Endothelial cell of umbilical vein (primary cell): ENCODE measurements at regions not wholly inside any gene's neighbourhood (a gene's known extent, or its start where the extent isn't known, plus 50 kb on each side); places are given as distances from the start of the nearest gene placed in this dataset.

Experiments used
- BruUV-seq: library from RNA; stranded (reverse); fragments of 400-500 nt; replicated peaks from 2 replicates; lab custom pipeline; 2021; lab: Mats Ljungman, UMichigan
- CTCF ChIA-PET: fragments of 300-600, 350-600 bp; sonication (Branson Sonifier 250); formaldehyde crosslinking; loops from one replicate; lab custom pipeline; 2021; ENCODE audit warnings: antibody characterized with exemption, inconsistent platforms; lab: Charles Lee
- POLR2A ChIA-PET: fragments of 300-600, 350-600 bp; sonication (Branson Sonifier 250); formaldehyde crosslinking; loops from one replicate; lab custom pipeline; 2021; ENCODE audit warnings: antibody characterized with exemption, inconsistent platforms; lab: Charles Lee
- DNase-seq: peaks from one replicate; pipeline ENCODE4 v3.0.0-alpha.2; 2011; ENCODE audit warnings: low read depth, low spot score
- FAIRE-seq: peaks from 2 replicates; lab custom pipeline; 2011; peaks lifted over from hg19 to GRCh38; lab: Jason Lieb, UNC
- H2AFZ ChIP-seq: 2 replicates; pipeline ENCODE4 v1.6.0; 2012; ENCODE audit warnings: low read depth, low read length, control low read depth, inconsistent platforms
- H3K27ac ChIP-seq: 2 replicates; pipeline ENCODE4 v1.5.1; 2011; ENCODE audit warnings: low read depth, mild to moderate bottlenecking, control low read depth, low read length, moderate library complexity; ENCODE audit not compliant: insufficient read depth
- H3K27me3 ChIP-seq, 2 experiments: 2 replicates each; pipeline versions ENCODE4 v1.6.0 to v1.6.1; 2011; ENCODE audit warnings: low read length in 2 of 2, mixed read lengths in 1 of 2; ENCODE audit not compliant: control insufficient read depth in 2 of 2, insufficient read depth in 2 of 2
- H3K36me3 ChIP-seq, 2 experiments: 2 replicates in 1 of 2; 3 replicates in 1 of 2; pipeline ENCODE4 v1.5.1; 2011; ENCODE audit warnings: low read length in 2 of 2, mild to moderate bottlenecking in 1 of 2, moderate library complexity in 1 of 2; ENCODE audit not compliant: control insufficient read depth in 2 of 2, insufficient read depth in 2 of 2; ENCODE audit errors: extremely low read depth in 1 of 2
- H3K4me1 ChIP-seq: 3 replicates; pipeline ENCODE4 v1.5.1; 2011; ENCODE audit warnings: mild to moderate bottlenecking, low read length; ENCODE audit not compliant: control insufficient read depth, insufficient read depth; ENCODE audit errors: extremely low read depth
- H3K4me2 ChIP-seq: 2 replicates; pipeline ENCODE4 v1.6.1; 2011; ENCODE audit warnings: low read length, control low read depth, mixed read lengths; ENCODE audit not compliant: insufficient read depth
- H3K4me3 ChIP-seq, 3 experiments: fragments of 200-600 bp in 1 of 3; sonication (generic), shearing (Covaris generic) in 1 of 3; replicated peaks in 1 of 3; 2 replicates each; pipeline ENCODE4 v1.5.1; 2011 to 2016; ENCODE audit warnings: control low read depth in 3 of 3, low read length in 3 of 3, mild to moderate bottlenecking in 2 of 3, inconsistent platforms in 1 of 3, low read depth in 1 of 3, moderate library complexity in 1 of 3; ENCODE audit not compliant: insufficient read depth in 1 of 3
- H3K79me2 ChIP-seq: 2 replicates; pipeline ENCODE4 v1.6.0; 2012; ENCODE audit warnings: low read length, inconsistent platforms; ENCODE audit not compliant: control insufficient read depth, insufficient read depth
- H3K9ac ChIP-seq: replicated peaks from 2 replicates; pipeline ENCODE3; 2011; ENCODE audit warnings: low read length, control low read depth; ENCODE audit not compliant: insufficient read depth; ENCODE audit errors: extremely low read depth
- H3K9me1 ChIP-seq: replicated peaks from 3 replicates; pipeline ENCODE4 v1.6.0; 2011; ENCODE audit warnings: mild to moderate bottlenecking, low read length; ENCODE audit not compliant: control insufficient read depth, insufficient read depth; ENCODE audit errors: extremely low read depth
- H3K9me3 ChIP-seq: replicated peaks from 2 replicates; pipeline ENCODE4 v1.5.1; 2012; ENCODE audit warnings: low read length, inconsistent platforms; ENCODE audit not compliant: control insufficient read depth, insufficient read depth
- H4K20me1 ChIP-seq: replicated peaks from 2 replicates; pipeline ENCODE3; 2011; ENCODE audit warnings: mild to moderate bottlenecking, low read length; ENCODE audit not compliant: control insufficient read depth, insufficient read depth; ENCODE audit errors: extremely low read depth
- FOS ChIP-seq: IDR thresholded peaks from 2 replicates; pipeline ENCODE4 v1.6.1; 2011; ENCODE audit warnings: mild to moderate bottlenecking, low read length, moderate library complexity, borderline replicate concordance; ENCODE audit not compliant: insufficient read depth
- GATA2 ChIP-seq: IDR thresholded peaks from 2 replicates; pipeline ENCODE4 v1.7.0; 2011; ENCODE audit warnings: low read depth, mild to moderate bottlenecking, moderate library complexity, mixed read lengths, low read length; ENCODE audit not compliant: insufficient read length, insufficient read depth
- MYC ChIP-seq: IDR thresholded peaks from one replicate; pipeline ENCODE4 v1.6.1; 2011; ENCODE audit warnings: mild to moderate bottlenecking, low read depth, low read length
- POLR2AphosphoS5 ChIP-seq: IDR thresholded peaks from 2 replicates; pipeline ENCODE4 v1.6.1; 2012; ENCODE audit warnings: low read depth, mild to moderate bottlenecking, control low read depth, low read length, moderate library complexity; ENCODE audit not compliant: insufficient read depth
- dilution Hi-C: fragments of 300-500 bp; cut with MboI; formaldehyde crosslinking; loops from one replicate; pipeline ENCODE4 v1.15.0; 2019; ENCODE audit warnings: low sequenced_read_pairs; ENCODE audit not compliant: extremely low pct_ligation_motif_present
- intact Hi-C: fragments of 100-400 bp; cut with micrococcal nuclease; formaldehyde crosslinking; loops from one replicate; pipeline ENCODE4 v1.10.0; 2022
- TF ChIP-seq, protein P1 (sequence below), 2 donors: IDR thresholded peaks; 1 replicate in 1 of 2; 2 replicates in 1 of 2; pipeline ENCODE4 v1.5.1; 2011; ENCODE audit warnings: low read length in 2 of 2, mild to moderate bottlenecking in 2 of 2, moderate library complexity in 2 of 2, control low read depth in 1 of 2, inconsistent platforms in 1 of 2, low read depth in 1 of 2; ENCODE audit not compliant: insufficient read depth in 1 of 2; ENCODE audit errors: extremely low read depth in 1 of 2

GRCh38 chr3:118487734-118488133 lies 546.9 kb downstream of the IGSF11 start:
- dilution Hi-C loops (no loop called here), intact Hi-C loops (no loop called here)
- Histone ChIP-seq H3K36me3 (no peaks in the 10 kb centered on the region), H2AFZ (no peak overlapping the region), H3K27me3 (no peaks in the 10 kb centered on the region), H3K27ac (no peak overlapping the region), H3K4me1 (no peaks in the 10 kb centered on the region), H3K9ac (no peak overlapping the region), H3K9me1 (no peaks in the 10 kb centered on the region), H3K9me3 (peaks cover 2% of the 10 kb centered on the region), H3K79me2 (no peaks in the 10 kb centered on the region), H4K20me1 (no peaks in the 10 kb centered on the region), H3K4me2 (no peak overlapping the region), H3K4me3 (no peak overlapping the region)
- CTCF ChIA-PET: no interaction called here
- no TSS peak for BruUV-seq
- no peak for FAIRE-seq
- no peak for DNase-seq
- POLR2A ChIA-PET: no interaction called here
- TF ChIP-seq MYC: no peak

GRCh38 chr3:118488732-118489131 lies 545.9 kb downstream of the IGSF11 start:
- POLR2A ChIA-PET: no interaction called here
- intact Hi-C loops (no loop called here), dilution Hi-C loops (no loop called here)
- no peak overlapping the region for H3K4me3 ChIP-seq
- DNase-seq (no peak), FAIRE-seq (no peak)
- no peaks in the 10 kb centered on the region for H3K36me3 ChIP-seq
- no peak overlapping the region for H3K27ac ChIP-seq
- TF ChIP-seq FOS: no peak
- TF ChIP-seq, protein P1, sequence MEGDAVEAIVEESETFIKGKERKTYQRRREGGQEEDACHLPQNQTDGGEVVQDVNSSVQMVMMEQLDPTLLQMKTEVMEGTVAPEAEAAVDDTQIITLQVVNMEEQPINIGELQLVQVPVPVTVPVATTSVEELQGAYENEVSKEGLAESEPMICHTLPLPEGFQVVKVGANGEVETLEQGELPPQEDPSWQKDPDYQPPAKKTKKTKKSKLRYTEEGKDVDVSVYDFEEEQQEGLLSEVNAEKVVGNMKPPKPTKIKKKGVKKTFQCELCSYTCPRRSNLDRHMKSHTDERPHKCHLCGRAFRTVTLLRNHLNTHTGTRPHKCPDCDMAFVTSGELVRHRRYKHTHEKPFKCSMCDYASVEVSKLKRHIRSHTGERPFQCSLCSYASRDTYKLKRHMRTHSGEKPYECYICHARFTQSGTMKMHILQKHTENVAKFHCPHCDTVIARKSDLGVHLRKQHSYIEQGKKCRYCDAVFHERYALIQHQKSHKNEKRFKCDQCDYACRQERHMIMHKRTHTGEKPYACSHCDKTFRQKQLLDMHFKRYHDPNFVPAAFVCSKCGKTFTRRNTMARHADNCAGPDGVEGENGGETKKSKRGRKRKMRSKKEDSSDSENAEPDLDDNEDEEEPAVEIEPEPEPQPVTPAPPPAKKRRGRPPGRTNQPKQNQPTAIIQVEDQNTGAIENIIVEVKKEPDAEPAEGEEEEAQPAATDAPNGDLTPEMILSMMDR (IDR thresholded peaks at IDR 0.05; ENCODE audit: extremely low read depth in 1 of 2, insufficient read depth in 1 of 2, low read depth in 1 of 2, low read length in 2 of 2): no peak
- no peak for TF ChIP-seq POLR2AphosphoS5
- no peak for TF ChIP-seq MYC
- no peak for TF ChIP-seq GATA2
- no peaks in the 10 kb centered on the region for H3K4me1 ChIP-seq
- H4K20me1 ChIP-seq: no peaks in the 10 kb centered on the region
- no peak overlapping the region for H3K9ac ChIP-seq
- no peak overlapping the region for H2AFZ ChIP-seq
- CTCF ChIA-PET: no interaction called here
- no peaks in the 10 kb centered on the region for H3K27me3 ChIP-seq
- BruUV-seq: no TSS peak
- H3K9me3 ChIP-seq: peaks cover 2% of the 10 kb centered on the region
- H3K4me2 ChIP-seq: no peak overlapping the region
- H3K79me2 ChIP-seq: no peaks in the 10 kb centered on the region
- H3K9me1 ChIP-seq: no peaks in the 10 kb centered on the region
